HG02588 (cell line): ENCODE measurements at regions not wholly inside any gene's neighbourhood (a gene's known extent, or its start where the extent isn't known, plus 50 kb on each side); places are given as distances from the start of the nearest gene placed in this dataset.
"Not testable (repeated sequence)": the region's sequence is repeated elsewhere in the genome, so short reads cannot be mapped to it uniquely, and the experiment has no call there.

ENCODE experiments used
- ATAC-seq: cut with Tn5 transposase; IDR thresholded peaks from one replicate; pipeline ENCODE4 v1.9.1; 2021; ENCODE audit warnings: mild to moderate bottlenecking, moderate library complexity; ENCODE audit not compliant: unreplicated experiment

- no peak for ATAC-seq
Measured at GRCh38 chr2:184169366-184169765, 429.0 kb upstream of the ZNF804A start.

DNA sequence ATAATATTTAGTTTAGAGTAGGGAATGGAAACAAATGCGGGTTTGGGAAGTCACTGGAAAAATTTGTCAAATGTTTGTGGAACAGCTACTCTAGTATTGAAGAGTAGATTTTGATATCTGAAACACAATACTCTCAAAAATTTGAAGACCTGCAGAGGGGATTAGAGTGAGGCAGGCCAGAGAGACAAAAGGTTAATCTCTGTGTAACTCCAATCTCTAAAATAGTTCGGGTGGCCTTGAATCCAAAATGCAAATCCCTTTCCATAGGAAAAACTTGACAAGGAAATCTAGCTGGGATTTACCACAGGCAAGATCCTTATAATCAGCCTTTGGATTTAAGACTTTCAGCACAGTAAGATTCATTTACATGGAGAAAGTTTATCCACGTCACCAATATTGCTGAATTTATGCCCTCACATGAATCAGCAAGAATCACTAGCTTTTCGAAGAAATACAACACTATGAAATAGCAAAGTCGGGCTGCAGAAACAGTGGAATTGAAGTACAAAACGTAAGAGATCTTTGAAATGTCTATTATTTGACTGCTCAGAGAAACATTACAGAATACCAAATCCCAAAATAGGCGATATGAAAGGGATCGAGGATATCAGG, 423.7 kb upstream of the ZNF804A start:
- no peak for ATAC-seq

- no peak for ATAC-seq
Measured at GRCh38 chr2:184178229-184178628, 420.1 kb upstream of the ZNF804A start.

DNA sequence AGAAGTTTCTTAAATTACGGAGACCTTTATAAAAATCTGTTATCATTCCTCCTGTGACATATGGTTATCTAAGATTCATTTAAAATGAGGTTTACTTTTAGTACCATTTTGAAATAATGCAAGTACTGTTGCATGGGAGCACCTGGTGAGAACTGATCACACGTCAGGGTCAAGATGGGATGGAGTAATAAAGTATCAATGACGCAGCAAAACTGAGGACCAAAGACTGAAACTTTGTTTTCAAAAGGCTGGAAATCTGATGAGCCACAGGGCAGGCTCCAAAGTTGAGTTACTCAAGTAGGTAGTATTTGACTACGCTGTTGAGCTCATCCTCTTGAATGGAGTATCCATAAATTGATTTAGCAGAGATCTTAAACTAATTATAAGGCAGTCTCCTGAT, 411.9 kb upstream of the ZNF804A start:
- no peak for ATAC-seq

- ATAC-seq, result no peak
Measured at GRCh38 chr2:184187421-184187971, 410.8 kb upstream of the ZNF804A start.

DNA sequence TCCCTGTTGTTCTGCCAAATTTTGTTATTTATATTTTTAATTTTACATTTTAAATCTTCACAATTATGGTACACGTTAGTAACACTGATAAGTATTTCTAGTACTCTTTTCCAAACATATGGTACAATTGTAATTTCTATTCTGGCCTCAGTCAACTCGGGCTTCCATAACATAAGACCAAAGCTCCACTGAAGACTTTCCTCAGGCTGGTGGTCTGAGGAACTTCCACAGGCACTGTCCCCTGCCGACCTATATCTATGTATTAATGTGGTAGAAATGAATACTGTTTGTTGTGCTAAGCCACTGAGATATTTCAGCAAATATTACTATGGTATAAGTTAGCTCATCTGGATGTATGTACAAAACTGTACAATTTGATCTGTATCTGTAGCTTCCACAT, 407.6 kb upstream of the ZNF804A start:
- ATAC-seq, result no peak

GRCh38 chr2:184192649-184193048, 405.7 kb upstream of the ZNF804A start:
- no peak for ATAC-seq

- no peak for ATAC-seq
Measured at GRCh38 chr2:184197413-184197812, 400.9 kb upstream of the ZNF804A start.

DNA sequence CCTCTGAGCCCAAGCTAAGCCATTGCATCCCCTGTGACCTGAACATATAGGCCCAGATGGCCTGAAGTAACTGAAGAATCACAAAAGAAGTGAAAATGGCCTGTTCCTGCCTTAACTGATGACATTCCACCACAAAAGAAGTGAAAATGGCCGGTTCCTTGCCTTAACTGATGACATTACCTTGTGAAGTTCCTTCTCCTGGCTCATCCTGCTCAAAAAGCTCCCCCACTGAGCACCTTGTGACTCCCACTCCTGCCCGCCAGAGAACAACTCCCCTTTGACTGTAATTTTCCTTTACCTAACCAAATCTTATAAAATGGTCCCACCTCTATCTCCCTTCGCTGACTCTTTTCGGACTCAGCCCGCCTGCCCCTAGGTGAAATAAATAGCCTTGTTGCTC, 399.5 kb upstream of the ZNF804A start:
- not testable (repeated sequence) for ATAC-seq

- ATAC-seq, result no peak
Measured at GRCh38 chr2:184199274-184199673, 399.1 kb upstream of the ZNF804A start.

- no peak for ATAC-seq
Measured at GRCh38 chr2:184201246-184201645, 397.1 kb upstream of the ZNF804A start.

- no peak for ATAC-seq
Measured at GRCh38 chr2:184203661-184204060, 394.7 kb upstream of the ZNF804A start.

GRCh38 chr2:184205048-184205596, 393.2 kb upstream of the ZNF804A start:
- ATAC-seq, result no peak

GRCh38 chr2:184206045-184206444, 392.3 kb upstream of the ZNF804A start:
- no peak for ATAC-seq

GRCh38 chr2:184210329-184210728, 388.0 kb upstream of the ZNF804A start:
- no peak for ATAC-seq

DNA sequence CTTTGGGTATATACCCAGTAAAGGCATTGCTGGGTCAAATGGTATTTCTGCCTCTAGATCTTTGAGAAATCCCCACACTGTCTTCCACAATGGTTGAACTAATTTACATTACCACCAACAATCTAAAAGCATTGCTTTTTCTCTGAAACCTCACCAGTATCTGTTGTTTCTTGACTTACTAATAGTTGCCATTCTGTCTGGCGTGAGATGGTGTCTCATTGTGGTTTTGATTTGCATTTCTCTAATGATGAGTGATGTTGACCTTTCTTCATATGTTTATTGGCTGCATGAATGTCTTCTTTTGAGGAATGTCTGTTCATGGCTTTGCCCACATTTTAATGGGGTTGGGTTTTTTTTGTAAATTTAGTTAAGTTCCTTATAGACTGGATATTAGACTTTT, 382.6 kb upstream of the ZNF804A start:
- peak; percentile 63 for ATAC-seq

DNA sequence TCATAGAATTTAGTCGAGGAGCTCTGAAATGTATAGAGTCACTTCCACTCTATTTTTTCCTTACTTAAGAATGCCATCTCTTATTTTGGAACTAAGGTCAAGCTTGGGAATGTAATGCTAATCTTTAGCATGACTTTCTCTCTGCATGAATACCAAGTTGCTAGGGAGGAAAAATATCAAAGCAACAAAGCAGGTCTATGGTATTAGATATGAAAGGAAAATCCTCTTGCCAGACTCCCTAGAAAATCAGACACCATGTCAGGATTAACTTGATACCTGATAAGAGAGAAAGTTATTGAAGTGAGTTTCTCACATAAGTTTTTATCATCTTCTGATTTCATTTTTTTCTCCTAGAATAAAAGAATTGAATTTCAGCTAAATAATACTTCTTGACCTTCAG, 341.7 kb upstream of the ZNF804A start:
- ATAC-seq, result no peak

- no peak for ATAC-seq
Measured at GRCh38 chr2:184261331-184261730, 337.0 kb upstream of the ZNF804A start.

GRCh38 chr2:184261818-184262217, 336.5 kb upstream of the ZNF804A start:
- no peak for ATAC-seq

DNA sequence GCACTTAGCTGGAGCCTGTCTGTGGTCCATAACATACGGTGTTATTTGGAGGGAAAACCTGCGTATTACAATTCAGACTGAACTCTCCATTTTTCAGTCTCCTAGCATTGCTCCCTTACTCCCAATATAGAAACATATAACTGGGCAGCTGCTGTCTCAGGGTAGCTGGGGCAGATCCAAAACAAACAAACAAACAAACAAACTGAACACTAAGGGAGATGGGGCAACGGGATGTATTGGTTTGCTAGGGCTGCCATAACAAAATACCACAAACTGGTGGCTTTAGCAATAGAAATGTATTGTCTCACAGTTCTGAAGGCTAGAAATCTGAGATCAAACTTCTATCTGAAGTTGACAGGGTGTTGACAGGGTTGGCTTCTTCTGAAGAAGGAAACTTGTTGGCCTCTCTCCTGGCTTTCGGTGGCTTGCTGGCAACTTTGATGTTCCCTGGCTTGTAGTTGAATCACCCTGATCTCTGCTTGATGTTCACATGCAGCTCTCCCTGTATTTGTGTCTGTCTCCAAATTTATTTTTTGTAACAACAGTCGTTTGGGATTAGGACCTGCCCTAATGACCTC, 329.3 kb upstream of the ZNF804A start:
- ATAC-seq, result no peak

DNA sequence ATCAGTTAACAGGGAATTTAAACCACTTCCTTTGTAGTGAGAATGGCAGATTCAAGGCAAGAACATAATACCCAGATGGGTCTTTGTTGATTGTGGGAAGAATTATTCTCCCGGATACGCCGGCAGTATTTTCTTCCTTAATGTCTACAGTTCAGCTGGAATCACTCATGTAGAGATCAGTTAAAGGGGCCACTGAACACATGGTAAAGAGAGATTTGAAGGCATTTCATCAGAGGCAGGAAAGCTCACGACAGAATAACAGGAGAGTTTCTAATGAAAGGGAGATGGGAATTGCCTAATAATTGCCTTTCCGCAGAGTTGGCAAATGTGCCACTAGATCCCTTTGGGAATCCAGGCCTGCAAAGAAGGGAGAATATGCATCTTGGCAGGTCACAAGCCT, 327.7 kb upstream of the ZNF804A start:
- no peak for ATAC-seq

- no peak for ATAC-seq
Measured at GRCh38 chr2:184272056-184272455, 326.3 kb upstream of the ZNF804A start.
